ENCODE measurements at regions not wholly inside any gene's neighbourhood (a gene's known extent, or its start where the extent isn't known, plus 50 kb on each side); places are given as distances from the start of the nearest gene placed in this dataset.

GRCh38 chr4:137025484-137026059, 506.7 kb downstream of the PCDH18 start:
- TF ChIP-seq CTCF (IDR thresholded peaks at IDR 0.05) (no peak), ZFX (IDR thresholded peaks at IDR 0.05; ENCODE audit: borderline replicate concordance) (no peak)
